BLaER1 (cell line): ENCODE measurements at regions not wholly inside any gene's neighbourhood (a gene's known extent, or its start where the extent isn't known, plus 50 kb on each side); places are given as distances from the start of the nearest gene placed in this dataset.

Source experiments
- H3K27ac ChIP-seq: shearing (Covaris generic); formaldehyde crosslinking; 2 replicates; pipeline ENCODE4 v1.8.1; 2022
- H3K27me3 ChIP-seq: shearing (Covaris generic); formaldehyde crosslinking; 2 replicates; pipeline ENCODE4 v1.8.1; 2022
- H3K36me3 ChIP-seq: shearing (Covaris generic); formaldehyde crosslinking; 2 replicates; pipeline ENCODE4 v1.8.1; 2022
- H3K4me1 ChIP-seq: shearing (Covaris generic); formaldehyde crosslinking; 2 replicates; pipeline ENCODE4 v1.8.1; 2022
- H3K4me2 ChIP-seq: shearing (Covaris generic); formaldehyde crosslinking; 2 replicates; pipeline ENCODE4 v1.8.1; 2022
- H3K4me3 ChIP-seq: shearing (Covaris generic); formaldehyde crosslinking; 2 replicates; pipeline ENCODE4 v1.8.1; 2022
- H3K9ac ChIP-seq: shearing (Covaris generic); formaldehyde crosslinking; 2 replicates; pipeline ENCODE4 v1.8.1; 2022
- H3K9me3 ChIP-seq: shearing (Covaris generic); formaldehyde crosslinking; 2 replicates; pipeline ENCODE4 v1.8.1; 2022
- H4K20me1 ChIP-seq: shearing (Covaris generic); formaldehyde crosslinking; 2 replicates; pipeline ENCODE4 v1.8.1; 2022
- Cebpa-rat ChIP-seq: shearing (Covaris generic); IDR thresholded peaks from 2 replicates; pipeline ENCODE4 v1.8.1; 2022

GRCh38 chr1:168989985-168990384 is 116.5 kb upstream of the ATP1B1 start:
- no peaks in the 10 kb centered on the region for H3K9me3 ChIP-seq
- no peak for TF ChIP-seq Cebpa-rat
- no peak overlapping the region for H3K27ac ChIP-seq
- H3K4me3 ChIP-seq = no peak overlapping the region
- H4K20me1 ChIP-seq = no peaks in the 10 kb centered on the region
- H3K36me3 ChIP-seq = no peaks in the 10 kb centered on the region
- no peak overlapping the region for H3K9ac ChIP-seq
- H3K27me3 ChIP-seq = no peaks in the 10 kb centered on the region
- no peak overlapping the region for H3K4me2 ChIP-seq
- H3K4me1 ChIP-seq = no peaks in the 10 kb centered on the region

- Histone ChIP-seq H3K9me3 (no peaks in the 10 kb centered on the region), H3K4me3 (no peak overlapping the region), H3K27ac (no peak overlapping the region), H3K4me2 (no peak overlapping the region), H3K27me3 (no peaks in the 10 kb centered on the region), H3K9ac (no peak overlapping the region), H3K36me3 (no peaks in the 10 kb centered on the region), H3K4me1 (no peaks in the 10 kb centered on the region), H4K20me1 (no peaks in the 10 kb centered on the region)
- TF ChIP-seq Cebpa-rat = no peak
These were observed 114.6 kb upstream of the ATP1B1 start for GRCh38 chr1:168991667-168992475.

GRCh38 chr1:169001353-169001752 is 105.1 kb upstream of the ATP1B1 start:
- no peaks in the 10 kb centered on the region for H3K27me3 ChIP-seq
- no peaks in the 10 kb centered on the region for H4K20me1 ChIP-seq
- no peak overlapping the region for H3K4me2 ChIP-seq
- no peaks in the 10 kb centered on the region for H3K4me1 ChIP-seq
- H3K9me3 ChIP-seq = no peaks in the 10 kb centered on the region
- TF ChIP-seq Cebpa-rat = no peak
- no peak overlapping the region for H3K9ac ChIP-seq
- H3K27ac ChIP-seq = no peak overlapping the region
- no peak overlapping the region for H3K4me3 ChIP-seq
- H3K36me3 ChIP-seq = no peaks in the 10 kb centered on the region

- no peak overlapping the region for H3K9ac ChIP-seq
- no peak for TF ChIP-seq Cebpa-rat
These were observed 102.5 kb upstream of the ATP1B1 start for GRCh38 chr1:169003864-169004516.

GRCh38 chr1:169005776-169006175 is 100.7 kb upstream of the ATP1B1 start:
- Histone ChIP-seq H3K27ac (no peak overlapping the region), H3K9me3 (no peaks in the 10 kb centered on the region), H3K36me3 (no peaks in the 10 kb centered on the region), H4K20me1 (no peaks in the 10 kb centered on the region), H3K4me3 (no peak overlapping the region), H3K27me3 (no peaks in the 10 kb centered on the region), H3K4me2 (no peak overlapping the region), H3K9ac (no peak overlapping the region), H3K4me1 (no peaks in the 10 kb centered on the region)
- TF ChIP-seq Cebpa-rat = no peak

More at GRCh38 chr1:169003864-169004516, 102.5 kb upstream of the ATP1B1 start:
- Histone ChIP-seq H3K4me1 (no peaks in the 10 kb centered on the region), H4K20me1 (no peaks in the 10 kb centered on the region), H3K9me3 (no peaks in the 10 kb centered on the region), H3K36me3 (no peaks in the 10 kb centered on the region), H3K27me3 (no peaks in the 10 kb centered on the region), H3K4me3 (no peak overlapping the region), H3K27ac (no peak overlapping the region), H3K4me2 (no peak overlapping the region)

- no peak overlapping the region for H3K9ac ChIP-seq
- no peak for TF ChIP-seq Cebpa-rat
- H3K36me3 ChIP-seq = no peaks in the 10 kb centered on the region
- H3K4me2 ChIP-seq = no peak overlapping the region
- no peaks in the 10 kb centered on the region for H3K4me1 ChIP-seq
- no peaks in the 10 kb centered on the region for H3K9me3 ChIP-seq
- H4K20me1 ChIP-seq = no peaks in the 10 kb centered on the region
- H3K27me3 ChIP-seq = no peaks in the 10 kb centered on the region
- no peak overlapping the region for H3K4me3 ChIP-seq
- no peak overlapping the region for H3K27ac ChIP-seq
These were observed 96.8 kb upstream of the ATP1B1 start for GRCh38 chr1:169009666-169010065.

GRCh38 chr1:169012416-169012815 is 94.1 kb upstream of the ATP1B1 start:
- no peaks in the 10 kb centered on the region for H3K9me3 ChIP-seq
- H3K9ac ChIP-seq = no peak overlapping the region
- H3K4me2 ChIP-seq = no peak overlapping the region
- no peaks in the 10 kb centered on the region for H4K20me1 ChIP-seq
- no peak overlapping the region for H3K27ac ChIP-seq
- no peak overlapping the region for H3K4me3 ChIP-seq
- no peaks in the 10 kb centered on the region for H3K36me3 ChIP-seq
- H3K4me1 ChIP-seq = no peaks in the 10 kb centered on the region
- no peak for TF ChIP-seq Cebpa-rat
- H3K27me3 ChIP-seq = no peaks in the 10 kb centered on the region

- H3K4me3 ChIP-seq = no peak overlapping the region
- H3K4me2 ChIP-seq = no peak overlapping the region
- no peaks in the 10 kb centered on the region for H3K27me3 ChIP-seq
- no peaks in the 10 kb centered on the region for H3K36me3 ChIP-seq
- H3K9ac ChIP-seq = no peak overlapping the region
- H3K27ac ChIP-seq = no peak overlapping the region
- no peaks in the 10 kb centered on the region for H3K9me3 ChIP-seq
- H4K20me1 ChIP-seq = no peaks in the 10 kb centered on the region
- TF ChIP-seq Cebpa-rat = no peak
- H3K4me1 ChIP-seq = no peaks in the 10 kb centered on the region
These were observed 92.7 kb upstream of the ATP1B1 start for GRCh38 chr1:169013821-169014220.

- Histone ChIP-seq H3K4me2 (no peak overlapping the region), H3K9me3 (no peaks in the 10 kb centered on the region), H3K27me3 (no peaks in the 10 kb centered on the region), H3K4me3 (no peak overlapping the region), H3K27ac (no peak overlapping the region), H4K20me1 (no peaks in the 10 kb centered on the region), H3K9ac (no peak overlapping the region), H3K4me1 (no peaks in the 10 kb centered on the region), H3K36me3 (no peaks in the 10 kb centered on the region)
- TF ChIP-seq Cebpa-rat = no peak
These were observed 91.0 kb upstream of the ATP1B1 start for GRCh38 chr1:169015464-169015863.

- Histone ChIP-seq H3K9ac (no peak overlapping the region), H3K36me3 (no peaks in the 10 kb centered on the region), H3K4me3 (no peak overlapping the region), H3K27ac (no peak overlapping the region), H4K20me1 (no peaks in the 10 kb centered on the region), H3K9me3 (no peaks in the 10 kb centered on the region), H3K4me2 (no peak overlapping the region), H3K4me1 (no peaks in the 10 kb centered on the region), H3K27me3 (no peaks in the 10 kb centered on the region)
- TF ChIP-seq Cebpa-rat = no peak
These were observed 87.7 kb upstream of the ATP1B1 start for GRCh38 chr1:169018751-169019150.
